ENCODE measurements at regions not wholly inside any gene's neighbourhood (a gene's known extent, or its start where the extent isn't known, plus 50 kb on each side); places are given as distances from the start of the nearest gene placed in this dataset.

- H4K20me1 ChIP-seq (ENCODE audit: control insufficient read depth, extremely low read depth, insufficient read depth, low read length), result no peaks in the 10 kb centered on the region
- TF ChIP-seq EZH2 (IDR thresholded peaks at IDR 0.05; ENCODE audit: low read length, missing control alignments), result no peak
Observed at GRCh38 chr6:51342393-51342792, 523.7 kb downstream of the TFAP2B start.

GRCh38 chr6:51349857-51350256 is 531.2 kb downstream of the TFAP2B start:
- Histone ChIP-seq H2AFZ (ENCODE audit: low read length) (no peak overlapping the region), H3K27ac (ENCODE audit: insufficient read depth, low read length) (no peak overlapping the region), H3K4me2 (ENCODE audit: extremely low read depth, insufficient read depth, low read length) (no peak overlapping the region), H3K27me3 (ENCODE audit: control insufficient read depth, insufficient read depth, low read length) (no peaks in the 10 kb centered on the region), H3K9me3 (ENCODE audit: control insufficient read depth, insufficient read depth, low read depth, low read length) (no peaks in the 10 kb centered on the region), H3K9ac (ENCODE audit: insufficient read depth, low read length) (no peak overlapping the region), H3K4me1 (ENCODE audit: control insufficient read depth, extremely low read depth, insufficient read depth, low read length) (no peaks in the 10 kb centered on the region), H3K36me3 (ENCODE audit: control insufficient read depth, insufficient read depth, low read length) (no peaks in the 10 kb centered on the region), H3K4me3 (replicated peaks in 1 of 4; ENCODE audit: control extremely low read depth in 1 of 4, insufficient read depth in 1 of 4, low read depth in 3 of 4, low read length in 4 of 4) (no peak overlapping the region), H4K20me1 (ENCODE audit: control insufficient read depth, extremely low read depth, insufficient read depth, low read length) (no peaks in the 10 kb centered on the region), H3K79me2 (ENCODE audit: control insufficient read depth, insufficient read depth, low read length) (no peaks in the 10 kb centered on the region)
- no peak for TF ChIP-seq EZH2 (IDR thresholded peaks at IDR 0.05; ENCODE audit: low read length, missing control alignments)
- no peak for DNase-seq (ENCODE audit: low read depth in 2 of 2)

More at GRCh38 chr6:51342393-51342792, 523.7 kb downstream of the TFAP2B start:
- H3K27ac ChIP-seq (ENCODE audit: insufficient read depth, low read length), result no peak overlapping the region
- H3K9me3 ChIP-seq (ENCODE audit: control insufficient read depth, insufficient read depth, low read depth, low read length), result no peaks in the 10 kb centered on the region
- no peaks in the 10 kb centered on the region for H3K4me1 ChIP-seq (ENCODE audit: control insufficient read depth, extremely low read depth, insufficient read depth, low read length)
- H3K9ac ChIP-seq (ENCODE audit: insufficient read depth, low read length), result no peak overlapping the region
- no peak for DNase-seq (ENCODE audit: low read depth in 2 of 2)
- no peaks in the 10 kb centered on the region for H3K27me3 ChIP-seq (ENCODE audit: control insufficient read depth, insufficient read depth, low read length)
- H3K4me3 ChIP-seq (replicated peaks in 1 of 4; ENCODE audit: control extremely low read depth in 1 of 4, insufficient read depth in 1 of 4, low read depth in 3 of 4, low read length in 4 of 4), result no peak overlapping the region
- H2AFZ ChIP-seq (ENCODE audit: low read length), result no peak overlapping the region
- H3K79me2 ChIP-seq (ENCODE audit: control insufficient read depth, insufficient read depth, low read length), result no peaks in the 10 kb centered on the region
- no peaks in the 10 kb centered on the region for H3K36me3 ChIP-seq (ENCODE audit: control insufficient read depth, insufficient read depth, low read length)
- H3K4me2 ChIP-seq (ENCODE audit: extremely low read depth, insufficient read depth, low read length), result no peak overlapping the region

GRCh38 chr6:51350308-51350904 is 531.7 kb downstream of the TFAP2B start:
- Histone ChIP-seq H3K4me2 (ENCODE audit: extremely low read depth, insufficient read depth, low read length) (no peak overlapping the region), H3K4me3 (replicated peaks in 1 of 4; ENCODE audit: control extremely low read depth in 1 of 4, insufficient read depth in 1 of 4, low read depth in 3 of 4, low read length in 4 of 4) (no peak overlapping the region), H3K9me3 (ENCODE audit: control insufficient read depth, insufficient read depth, low read depth, low read length) (no peaks in the 10 kb centered on the region), H3K79me2 (ENCODE audit: control insufficient read depth, insufficient read depth, low read length) (no peaks in the 10 kb centered on the region), H3K9ac (ENCODE audit: insufficient read depth, low read length) (no peak overlapping the region), H3K27me3 (ENCODE audit: control insufficient read depth, insufficient read depth, low read length) (no peaks in the 10 kb centered on the region), H2AFZ (ENCODE audit: low read length) (no peak overlapping the region), H3K36me3 (ENCODE audit: control insufficient read depth, insufficient read depth, low read length) (no peaks in the 10 kb centered on the region), H3K27ac (ENCODE audit: insufficient read depth, low read length) (no peak overlapping the region), H4K20me1 (ENCODE audit: control insufficient read depth, extremely low read depth, insufficient read depth, low read length) (no peaks in the 10 kb centered on the region), H3K4me1 (ENCODE audit: control insufficient read depth, extremely low read depth, insufficient read depth, low read length) (no peaks in the 10 kb centered on the region)
- DNase-seq (ENCODE audit: low read depth in 2 of 2), result no peak
- TF ChIP-seq CTCF (conservative IDR thresholded peaks at IDR 0.05 in 1 of 2, IDR thresholded peaks at IDR 0.05 in 1 of 2; ENCODE audit: low read depth in 1 of 2, low read length in 2 of 2), result peak in 1 of 2 donors; percentile 9
- TF ChIP-seq EZH2 (IDR thresholded peaks at IDR 0.05; ENCODE audit: low read length, missing control alignments), result no peak

GRCh38 chr6:51352506-51353029 is 533.9 kb downstream of the TFAP2B start:
- no peak overlapping the region for H3K27ac ChIP-seq (ENCODE audit: insufficient read depth, low read length)
- no peaks in the 10 kb centered on the region for H3K79me2 ChIP-seq (ENCODE audit: control insufficient read depth, insufficient read depth, low read length)
- no peak for DNase-seq (ENCODE audit: low read depth in 2 of 2)
- no peak overlapping the region for H2AFZ ChIP-seq (ENCODE audit: low read length)
- H3K9ac ChIP-seq (ENCODE audit: insufficient read depth, low read length), result no peak overlapping the region
- H3K36me3 ChIP-seq (ENCODE audit: control insufficient read depth, insufficient read depth, low read length), result no peaks in the 10 kb centered on the region
- TF ChIP-seq EZH2 (IDR thresholded peaks at IDR 0.05; ENCODE audit: low read length, missing control alignments), result no peak
- TF ChIP-seq CTCF (conservative IDR thresholded peaks at IDR 0.05 in 1 of 2, IDR thresholded peaks at IDR 0.05 in 1 of 2; ENCODE audit: low read depth in 1 of 2, low read length in 2 of 2), result no peak
- H4K20me1 ChIP-seq (ENCODE audit: control insufficient read depth, extremely low read depth, insufficient read depth, low read length), result no peaks in the 10 kb centered on the region
- H3K27me3 ChIP-seq (ENCODE audit: control insufficient read depth, insufficient read depth, low read length), result no peaks in the 10 kb centered on the region
- no peaks in the 10 kb centered on the region for H3K9me3 ChIP-seq (ENCODE audit: control insufficient read depth, insufficient read depth, low read depth, low read length)
- H3K4me3 ChIP-seq (replicated peaks in 1 of 4; ENCODE audit: control extremely low read depth in 1 of 4, insufficient read depth in 1 of 4, low read depth in 3 of 4, low read length in 4 of 4), result no peak overlapping the region
- no peaks in the 10 kb centered on the region for H3K4me1 ChIP-seq (ENCODE audit: control insufficient read depth, extremely low read depth, insufficient read depth, low read length)
- H3K4me2 ChIP-seq (ENCODE audit: extremely low read depth, insufficient read depth, low read length), result no peak overlapping the region
